H1 (cell line): ENCODE measurements at regions not wholly inside any gene's neighbourhood (a gene's known extent, or its start where the extent isn't known, plus 50 kb on each side); places are given as distances from the start of the nearest gene placed in this dataset.

Experiments used
- EGR1 ChIP-seq: IDR thresholded peaks from 2 replicates; pipeline ENCODE4 v1.6.1; 2011; ENCODE audit warnings: low read depth, low read length, borderline replicate concordance
- POLR2AphosphoS5 ChIP-seq: IDR thresholded peaks from 2 replicates; pipeline ENCODE4 v1.6.1; 2011; ENCODE audit warnings: low read depth, low read length
- SP1 ChIP-seq: IDR thresholded peaks from 2 replicates; pipeline ENCODE4 v1.6.1; 2011; ENCODE audit warnings: low read depth, low read length

DNA sequence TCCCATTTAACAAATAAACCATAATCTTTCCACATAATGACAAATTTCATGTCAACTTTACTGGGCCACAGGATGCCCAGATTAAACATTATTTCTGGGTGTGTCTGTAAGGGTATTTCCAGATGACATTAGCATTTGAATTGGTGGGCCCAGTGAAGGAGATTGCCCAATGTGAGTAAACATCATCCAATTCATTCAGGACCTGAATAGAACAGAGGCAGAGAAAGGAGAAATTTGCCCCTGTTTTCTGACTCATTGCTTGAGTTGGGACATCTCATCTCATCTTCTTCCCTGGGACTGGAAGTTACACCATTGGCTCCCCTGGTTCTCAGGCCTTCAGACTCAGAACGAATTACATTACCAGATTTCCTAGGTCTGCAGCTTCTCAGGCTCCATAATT lies 142.9 kb downstream of the TPBG start (continued):
- TF ChIP-seq EGR1 (no peak), POLR2AphosphoS5 (no peak), SP1 (0 out of 2 replicates have a peak, but pooled peaks have one; percentile 6)
